Panc1 (cell line): ENCODE measurements at regions not wholly inside any gene's neighbourhood (a gene's known extent, or its start where the extent isn't known, plus 50 kb on each side); places are given as distances from the start of the nearest gene placed in this dataset.

Source experiments
- ATAC-seq: fragments of 200-7000 bp; cut with Tn5 transposase; 2 replicates; pipeline ENCODE4 v1.9.1; 2020; ENCODE audit warnings: mild to moderate bottlenecking, moderate library complexity
- BruUV-seq: library from RNA; stranded (reverse); fragments of 400-500 nt; replicated peaks from 2 replicates; lab custom pipeline; 2021; lab: Mats Ljungman, UMichigan
- CTCF ChIA-PET: fragments of 300-600 bp; sonication (Branson Sonifier 250); formaldehyde crosslinking; loops from one replicate; lab custom pipeline; 2022; ENCODE audit warnings: antibody characterized with exemption; lab: Charles Lee
- POLR2A ChIA-PET: fragments of 300-600 bp; sonication (Branson Sonifier 250); formaldehyde crosslinking; loops from one replicate; lab custom pipeline; 2022; ENCODE audit warnings: antibody characterized with exemption; lab: Charles Lee
- DNase-seq: peaks from one replicate; pipeline ENCODE4 v3.0.0-alpha.2; 2010; ENCODE audit warnings: low read depth, low spot score
- H3K27ac ChIP-seq: 2 replicates; pipeline ENCODE4 v1.5.1; 2011; ENCODE audit warnings: mild to moderate bottlenecking, low read length, inconsistent platforms
- H3K27me3 ChIP-seq: fragments of 200-500 bp; sonication (Bioruptor generic); 2 replicates; pipeline ENCODE4 v1.6.0; 2014; ENCODE audit warnings: low read length, inconsistent platforms; ENCODE audit not compliant: control insufficient read depth, insufficient read depth
- H3K36me3 ChIP-seq: fragments of 200-500 bp; sonication (Bioruptor generic); 2 replicates; pipeline ENCODE4 v1.5.1; 2014; ENCODE audit warnings: inconsistent platforms, mild to moderate bottlenecking, low read length, moderate library complexity; ENCODE audit not compliant: control insufficient read depth, insufficient read depth
- H3K4me1 ChIP-seq: 2 replicates; pipeline ENCODE4 v1.5.1; 2011; ENCODE audit warnings: inconsistent platforms, mild to moderate bottlenecking, low read length, moderate library complexity; ENCODE audit not compliant: control insufficient read depth, insufficient read depth
- H3K4me3 ChIP-seq, 2 experiments: 2 replicates each; pipeline ENCODE4 v1.5.1; 2011 to 2012; ENCODE audit warnings: low read depth in 2 of 2, low read length in 2 of 2, mild to moderate bottlenecking in 2 of 2, inconsistent platforms in 1 of 2, moderate library complexity in 1 of 2
- H3K9me3 ChIP-seq: fragments of 200-500 bp; sonication (Bioruptor generic); 2 replicates; pipeline ENCODE4 v1.5.1; 2014; ENCODE audit warnings: low read depth, mild to moderate bottlenecking, inconsistent platforms, low read length, moderate library complexity; ENCODE audit not compliant: control insufficient read depth, insufficient read depth
- CTCF ChIP-seq: fragments of 450-650 bp; IDR thresholded peaks from 2 replicates; pipeline ENCODE4 v1.5.1; 2017; ENCODE audit warnings: mild to moderate bottlenecking
- POLR2AphosphoS5 ChIP-seq: IDR thresholded peaks from 2 replicates; pipeline ENCODE4 v1.6.1; 2012; ENCODE audit warnings: mild to moderate bottlenecking, low read depth, low read length, moderate library complexity
- REST ChIP-seq, 2 experiments: IDR thresholded peaks; 2 replicates each; pipeline ENCODE4 v1.6.1; 2011 to 2012; ENCODE audit warnings: low read depth in 2 of 2, control low read depth in 1 of 2, low read length in 1 of 2, mild to moderate bottlenecking in 1 of 2, moderate library complexity in 1 of 2; ENCODE audit not compliant: insufficient read depth in 1 of 2
- SIN3A ChIP-seq: IDR thresholded peaks from 2 replicates; pipeline ENCODE4 v1.6.1; 2012; ENCODE audit warnings: low read depth, mild to moderate bottlenecking, low read length, moderate library complexity, borderline replicate concordance; ENCODE audit not compliant: insufficient read depth
- TCF7L2 ChIP-seq: IDR thresholded peaks from 2 replicates; pipeline ENCODE4 v1.6.1; 2011; ENCODE audit warnings: mild to moderate bottlenecking, low read depth, low read length, inconsistent platforms
- in situ Hi-C: cut with HindIII; loops from 2 replicates; pipeline ENCODE4 v1.10.0; 2016; ENCODE audit warnings: low sequenced_read_pairs, low pct_unique_long_range_greater_than_20kb
- intact Hi-C: fragments of 100-400 bp; cut with micrococcal nuclease; formaldehyde crosslinking; loops from one replicate; pipeline ENCODE4 v1.10.0; 2022; ENCODE audit not compliant: unreplicated experiment

DNA sequence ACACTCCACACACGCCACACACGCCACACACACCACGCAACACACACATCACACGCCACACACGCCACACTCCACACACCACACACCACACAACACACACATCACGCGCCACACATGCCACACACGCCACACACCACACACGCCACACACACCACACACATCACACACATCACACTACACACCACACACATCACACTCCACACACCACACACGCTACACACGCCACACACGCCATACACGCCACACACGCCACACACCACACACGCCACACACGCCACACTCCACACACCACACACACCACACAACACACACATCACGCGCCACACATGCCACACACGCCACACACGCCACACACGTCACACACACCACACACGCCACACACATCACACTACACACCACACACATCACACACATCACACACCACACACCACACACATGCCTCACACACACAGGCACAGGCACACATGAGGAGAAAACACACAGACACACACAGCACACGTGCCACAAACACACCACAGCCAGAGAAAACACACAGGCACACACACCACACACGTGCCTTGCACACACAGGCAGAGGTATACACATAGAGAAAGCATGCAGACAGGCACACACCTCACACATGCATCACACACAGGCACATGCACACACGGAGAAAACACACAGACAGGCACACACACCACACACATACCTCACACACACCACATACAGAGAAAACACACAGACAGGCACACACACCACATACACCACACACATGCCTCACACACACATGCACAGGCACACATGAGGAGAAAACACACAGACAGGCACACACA, 241.5 kb upstream of the MYT1L start:
- DNase-seq: no peak
- TF ChIP-seq POLR2AphosphoS5 (no peak), TCF7L2 (no peak), SIN3A (no peak), CTCF (no peak), REST (IDR thresholded peaks at IDR 0.05; ENCODE audit: insufficient read depth in 1 of 2, low read depth in 2 of 2, low read length in 1 of 2) (no peak)
- in situ Hi-C loops (no loop called here), intact Hi-C loops (no loop called here)
- Histone ChIP-seq H3K4me3 (no peak overlapping the region), H3K9me3 (no peaks in the 10 kb centered on the region), H3K36me3 (no peaks in the 10 kb centered on the region), H3K27me3 (no peaks in the 10 kb centered on the region), H3K27ac (no peak overlapping the region), H3K4me1 (no peaks in the 10 kb centered on the region)
- no peak for ATAC-seq
- ChIA-PET CTCF (no interaction called here), POLR2A (no interaction called here)
- BruUV-seq: no TSS peak

DNA sequence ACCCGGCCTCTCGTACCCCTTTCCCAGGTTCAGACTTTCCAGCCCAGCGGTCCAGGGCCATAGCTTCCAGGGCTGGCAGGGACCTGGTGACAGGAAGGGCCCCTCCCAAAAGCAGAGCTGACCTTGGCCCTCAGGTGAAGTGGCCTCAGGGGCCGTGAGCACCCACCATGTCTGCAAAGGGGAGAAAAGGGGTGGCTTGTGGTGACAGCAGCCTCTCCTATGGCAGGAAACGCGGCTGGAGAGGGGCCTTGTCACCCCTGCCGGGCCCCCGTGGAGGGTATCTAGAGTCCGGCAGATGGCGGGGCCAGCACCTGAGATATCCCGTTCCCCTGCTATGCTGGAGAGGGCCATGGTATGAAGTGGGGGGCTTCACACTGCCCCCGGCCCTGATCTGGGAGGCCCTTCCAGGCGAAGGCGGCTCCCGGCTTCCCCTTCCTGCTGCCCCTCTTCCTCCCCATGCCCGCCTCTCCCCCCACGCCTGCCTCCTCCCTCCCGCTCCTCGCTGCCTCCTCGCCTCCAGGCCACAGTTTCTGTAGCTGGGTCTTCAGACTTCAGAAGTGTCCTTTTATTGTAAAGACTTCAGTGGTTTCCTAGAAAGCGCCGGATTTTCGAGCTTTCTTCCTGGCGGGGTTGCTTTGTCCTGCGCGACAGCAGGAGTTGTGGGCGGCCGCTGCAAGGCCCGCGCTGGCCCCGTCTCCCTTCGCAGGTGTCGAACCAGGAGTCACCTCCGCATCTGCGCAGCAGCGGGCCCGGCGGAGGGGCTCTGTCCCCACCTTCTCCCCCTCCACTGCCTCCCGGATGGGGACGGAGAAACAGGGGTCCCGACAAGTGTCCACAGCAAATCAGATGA, 240.5 kb upstream of the MYT1L start:
- H3K27me3 ChIP-seq: no peaks in the 10 kb centered on the region
- CTCF ChIA-PET: no interaction called here
- POLR2A ChIA-PET: no interaction called here
- no peaks in the 10 kb centered on the region for H3K4me1 ChIP-seq
- no peak for ATAC-seq
- no peak for TF ChIP-seq REST (IDR thresholded peaks at IDR 0.05; ENCODE audit: insufficient read depth in 1 of 2, low read depth in 2 of 2, low read length in 1 of 2)
- TF ChIP-seq TCF7L2: no peak
- TF ChIP-seq CTCF: no peak
- TF ChIP-seq SIN3A: no peak
- TF ChIP-seq POLR2AphosphoS5: no peak
- DNase-seq: no peak
- no peaks in the 10 kb centered on the region for H3K36me3 ChIP-seq
- H3K4me3 ChIP-seq: no peak overlapping the region
- H3K27ac ChIP-seq: no peak overlapping the region
- in situ Hi-C loops (no loop called here), intact Hi-C loops (no loop called here)
- BruUV-seq: no TSS peak
- H3K9me3 ChIP-seq: no peaks in the 10 kb centered on the region
